Peyer's patch (tissue), 4 donors: ENCODE measurements at regions not wholly inside any gene's neighbourhood (a gene's known extent, or its start where the extent isn't known, plus 50 kb on each side); places are given as distances from the start of the nearest gene placed in this dataset.

Experiments used
- DNase-seq, 3 donors: peaks; one replicate each; pipeline ENCODE4 v3.0.0-alpha.2; 2017 to 2019
- H3K27ac ChIP-seq, 4 donors: fragments of 200-600 bp; sonication (generic); one replicate each; pipeline ENCODE4 v1.5.1; 2016 to 2019
- H3K27me3 ChIP-seq, 2 donors: fragments of 200-600 bp; sonication (generic); one replicate each; pipeline ENCODE4 v1.5.1; 2019
- H3K36me3 ChIP-seq, 3 donors: fragments of 200-600 bp; sonication (generic); one replicate each; pipeline ENCODE4 v1.5.1; 2016 to 2019
- H3K4me1 ChIP-seq, 4 donors: fragments of 200-600 bp; sonication (generic); one replicate each; pipeline ENCODE4 v1.5.1; 2016 to 2019
- H3K4me3 ChIP-seq, 4 donors: fragments of 200-600 bp; sonication (generic); 1 replicate in 3 of 4; 2 replicates in 1 of 4; pipeline ENCODE4 v1.5.1; 2016 to 2019; ENCODE audit warnings: mild to moderate bottlenecking in 1 of 4
- H3K9me3 ChIP-seq, 4 donors: fragments of 200-600 bp; sonication (generic); one replicate each; pipeline ENCODE4 v1.5.1; 2016 to 2019; ENCODE audit warnings: mild to moderate bottlenecking in 1 of 4
- CTCF ChIP-seq, 6 experiments: fragments of 450-650 bp in 4 of 6; fragments of 200-600 bp in 2 of 6; sonication (generic) in 1 of 6; IDR thresholded peaks; one replicate each; pipeline ENCODE4 v1.5.1; 2017 to 2019; ENCODE audit warnings: antibody characterized with exemption in 6 of 6, mild to moderate bottlenecking in 3 of 6, moderate library complexity in 1 of 6
- POLR2A ChIP-seq, 2 donors: fragments of 450-650 bp; IDR thresholded peaks; one replicate each; pipeline ENCODE4 v1.5.1; 2017; ENCODE audit warnings: antibody characterized with exemption in 2 of 2, mild to moderate bottlenecking in 2 of 2, moderate library complexity in 2 of 2

GRCh38 chr5:163943546-163943945 is 438.1 kb downstream of the MAT2B start:
- no peak overlapping the region for H3K4me3 ChIP-seq
- TF ChIP-seq CTCF (IDR thresholded peaks at IDR 0.05) (no peak), POLR2A (IDR thresholded peaks at IDR 0.05) (no peak)
- no peaks in the 10 kb centered on the region for H3K27me3 ChIP-seq
- H3K36me3 ChIP-seq, result no peaks in the 10 kb centered on the region
- no peak overlapping the region for H3K27ac ChIP-seq
- DNase-seq, result no peak
- H3K9me3 ChIP-seq, result no peaks in the 10 kb centered on the region
- no peaks in the 10 kb centered on the region for H3K4me1 ChIP-seq

GRCh38 chr5:163944738-163945137 is 439.3 kb downstream of the MAT2B start:
- no peak overlapping the region for H3K27ac ChIP-seq
- no peaks in the 10 kb centered on the region for H3K4me1 ChIP-seq
- TF ChIP-seq CTCF (IDR thresholded peaks at IDR 0.05), result no peak
- TF ChIP-seq POLR2A (IDR thresholded peaks at IDR 0.05), result no peak
- H3K36me3 ChIP-seq, result no peaks in the 10 kb centered on the region
- no peaks in the 10 kb centered on the region for H3K9me3 ChIP-seq
- no peak for DNase-seq
- H3K4me3 ChIP-seq, result no peak overlapping the region
- no peaks in the 10 kb centered on the region for H3K27me3 ChIP-seq

GRCh38 chr5:163947848-163948666 is 442.6 kb downstream of the MAT2B start:
- TF ChIP-seq CTCF (IDR thresholded peaks at IDR 0.05) (no peak), POLR2A (IDR thresholded peaks at IDR 0.05) (no peak)
- Histone ChIP-seq H3K27ac (no peak overlapping the region), H3K4me1 (no peaks in the 10 kb centered on the region), H3K4me3 (no peak overlapping the region), H3K27me3 (no peaks in the 10 kb centered on the region), H3K36me3 (no peaks in the 10 kb centered on the region), H3K9me3 (no peaks in the 10 kb centered on the region)
- no peak for DNase-seq

GRCh38 chr5:163950248-163950647 is 444.8 kb downstream of the MAT2B start:
- H3K36me3 ChIP-seq, result no peaks in the 10 kb centered on the region
- no peak overlapping the region for H3K4me3 ChIP-seq
- H3K4me1 ChIP-seq, result no peaks in the 10 kb centered on the region
- no peak overlapping the region for H3K27ac ChIP-seq
- no peaks in the 10 kb centered on the region for H3K9me3 ChIP-seq
- DNase-seq, result no peak
- TF ChIP-seq CTCF (IDR thresholded peaks at IDR 0.05) (no peak), POLR2A (IDR thresholded peaks at IDR 0.05) (no peak)
- no peaks in the 10 kb centered on the region for H3K27me3 ChIP-seq

GRCh38 chr5:163951069-163951468 is 445.6 kb downstream of the MAT2B start:
- Histone ChIP-seq H3K4me3 (no peak overlapping the region), H3K36me3 (no peaks in the 10 kb centered on the region), H3K27ac (no peak overlapping the region), H3K4me1 (no peaks in the 10 kb centered on the region), H3K27me3 (no peaks in the 10 kb centered on the region), H3K9me3 (no peaks in the 10 kb centered on the region)
- TF ChIP-seq CTCF (IDR thresholded peaks at IDR 0.05), result no peak
- no peak for TF ChIP-seq POLR2A (IDR thresholded peaks at IDR 0.05)
- DNase-seq, result no peak
